ENCODE measurements at regions not wholly inside any gene's neighbourhood (a gene's known extent, or its start where the extent isn't known, plus 50 kb on each side); places are given as distances from the start of the nearest gene placed in this dataset.
A peak's percentile ranks its signal among the peaks of the same experiment; 100 is the strongest.
"Not testable (repeated sequence)": the region's sequence is repeated elsewhere in the genome, so short reads cannot be mapped to it uniquely, and the experiment has no call there.

DNA sequence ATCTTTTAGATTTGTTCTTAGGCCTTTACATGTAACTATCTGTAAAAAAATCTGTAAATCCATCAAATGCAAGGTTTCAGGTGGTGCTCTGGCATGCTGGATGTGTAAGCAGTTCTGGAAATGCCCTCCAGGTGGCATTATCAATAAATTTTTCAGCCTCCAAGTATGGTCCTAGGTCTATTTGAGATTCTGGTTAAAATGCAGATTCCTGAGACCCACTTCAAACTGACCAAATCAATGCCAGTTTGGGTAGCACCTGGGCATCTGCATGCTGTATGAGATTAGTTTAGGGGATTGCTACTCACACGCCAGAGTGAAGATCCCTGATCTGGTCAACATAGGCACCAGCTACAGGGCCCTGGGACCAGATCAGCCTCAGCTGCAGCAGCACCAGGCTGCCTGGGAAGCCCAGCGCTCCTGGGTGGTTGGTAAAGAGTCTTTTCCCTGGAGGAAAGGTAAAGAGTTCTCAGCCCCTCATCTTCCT, 507.3 kb upstream of the CITED2 start:
- no peak for DNase-seq

GRCh38 chr6:139881236-139881635, 506.8 kb upstream of the CITED2 start:
- no peak for DNase-seq

DNA sequence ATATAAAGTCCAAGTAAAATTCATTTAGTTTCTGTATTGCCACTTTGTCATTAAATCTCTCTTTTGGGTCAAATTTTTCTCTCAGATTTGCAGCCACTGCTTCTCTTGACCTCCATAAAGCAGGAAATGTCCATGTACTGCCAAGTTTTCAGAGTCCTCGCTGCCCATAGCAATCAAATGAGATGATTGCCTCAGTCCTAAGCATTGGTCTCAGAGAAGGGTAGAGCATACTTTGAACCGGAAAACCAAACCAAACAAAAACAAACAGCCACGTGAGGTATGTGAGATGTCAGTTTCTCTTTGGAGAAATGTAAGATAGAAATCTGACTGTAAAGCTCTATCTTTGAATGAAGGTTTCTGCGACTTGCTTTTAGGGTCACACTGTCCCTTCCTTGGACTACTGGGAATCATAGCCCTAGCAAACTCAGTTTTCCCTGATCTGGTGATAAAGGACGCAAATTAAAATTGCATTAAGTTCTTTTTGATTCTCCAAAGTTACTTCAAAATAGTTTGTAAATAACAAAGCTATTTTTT, 505.4 kb upstream of the CITED2 start:
- no peak for DNase-seq

DNA sequence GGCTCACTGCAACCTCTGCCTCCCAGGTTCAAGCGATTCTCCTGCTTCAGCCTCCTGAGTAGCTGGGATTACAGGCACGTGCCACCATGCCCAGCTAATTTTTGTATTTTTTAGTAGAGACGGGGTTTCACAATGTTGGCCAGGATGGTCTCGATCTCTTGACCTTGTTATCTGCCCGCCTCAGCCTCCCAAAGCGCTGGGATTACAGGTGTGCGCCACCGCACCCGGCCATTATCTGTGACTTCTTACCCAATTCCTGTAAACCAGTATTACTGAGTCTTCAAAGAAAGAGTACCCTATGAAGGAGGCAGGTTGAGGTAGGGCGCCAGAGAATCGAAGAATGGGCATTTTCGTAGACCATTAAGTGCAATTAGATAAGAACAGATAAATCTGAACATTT, 504.8 kb upstream of the CITED2 start:
- not testable (repeated sequence) for DNase-seq

- DNase-seq: no peak
These were observed 503.5 kb upstream of the CITED2 start for GRCh38 chr6:139877828-139878405.

- no peak for DNase-seq
These were observed 498.2 kb upstream of the CITED2 start for GRCh38 chr6:139872665-139873064.

DNA sequence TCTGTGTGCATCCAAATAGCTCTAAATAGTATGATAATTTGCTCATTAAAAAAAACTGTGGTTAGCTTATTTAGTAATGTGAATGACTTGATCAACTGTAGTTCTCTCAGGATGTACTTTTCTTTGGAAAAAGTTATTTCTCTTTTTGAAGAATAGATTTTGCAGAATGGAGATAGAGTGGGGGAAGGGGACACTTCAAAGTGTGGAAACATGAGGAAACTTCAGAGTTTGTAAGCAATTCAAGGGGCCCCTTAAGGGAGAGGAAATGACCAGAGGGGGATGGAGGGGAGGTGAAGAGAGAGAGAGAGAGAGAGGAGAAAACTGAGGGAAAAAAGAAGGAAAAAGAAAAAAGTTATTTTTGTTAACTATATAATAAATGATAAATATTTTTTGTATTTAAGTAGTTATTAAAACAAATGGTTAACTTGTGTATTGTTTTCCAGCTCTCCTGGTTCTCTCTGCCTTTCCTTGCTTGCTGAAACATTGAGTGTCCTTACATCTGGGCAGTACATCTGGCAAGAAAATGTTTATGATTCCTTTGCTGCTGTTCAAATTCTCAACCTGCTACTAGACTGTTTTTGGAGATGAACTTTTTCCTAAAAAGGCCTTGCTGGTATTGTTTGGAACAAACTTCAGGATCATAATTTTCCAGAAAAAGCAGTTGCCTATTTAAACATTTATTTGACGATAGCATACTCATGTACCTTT, 497.5 kb upstream of the CITED2 start:
- no peak for DNase-seq

DNA sequence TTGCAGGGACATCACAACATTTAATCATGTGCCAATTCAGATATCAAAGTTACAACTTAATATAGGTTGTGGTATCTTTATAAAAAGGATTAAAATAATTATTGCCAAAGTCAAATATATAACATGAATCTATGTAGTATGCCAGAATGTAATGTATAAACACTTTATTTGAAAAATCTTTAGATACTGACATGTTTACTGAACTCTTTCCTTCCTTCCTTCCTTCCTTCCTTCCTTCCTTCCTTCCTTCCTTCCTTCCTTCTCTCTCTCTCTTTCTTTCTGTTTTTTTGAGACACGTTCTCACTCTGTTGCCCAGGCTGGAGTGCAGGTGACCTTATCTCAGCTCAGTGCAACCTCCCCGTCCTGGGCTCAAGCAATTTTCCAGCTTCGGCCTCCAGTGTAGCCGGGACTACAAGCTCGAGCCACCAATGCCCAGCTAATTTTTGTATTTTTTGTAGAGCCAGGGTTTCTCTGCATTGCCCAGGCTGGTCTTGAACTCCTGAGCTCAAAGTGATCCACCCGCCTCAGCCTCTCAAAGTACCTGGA, 496.8 kb upstream of the CITED2 start:
- no peak for DNase-seq

- no peak for DNase-seq
These were observed 494.1 kb upstream of the CITED2 start for GRCh38 chr6:139868576-139868975.

DNA sequence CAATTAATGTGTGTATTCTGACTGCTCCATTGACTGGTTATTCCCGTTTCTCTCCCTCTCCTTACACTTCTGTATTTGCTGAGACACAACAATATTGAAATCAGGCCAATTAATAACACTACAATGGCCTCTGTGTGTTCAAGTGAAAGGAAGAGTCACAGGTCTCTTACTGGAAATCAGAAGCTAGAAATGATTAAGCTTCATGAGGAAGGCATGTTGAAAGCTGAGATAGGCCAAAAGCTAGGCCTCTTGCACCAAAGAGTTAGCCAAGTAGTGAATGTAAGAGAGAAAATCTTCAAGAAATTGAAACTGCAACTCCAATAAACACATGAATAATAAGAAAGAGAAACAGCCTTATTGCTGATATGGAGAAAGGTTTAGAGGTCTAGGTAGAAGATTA, 489.5 kb upstream of the CITED2 start:
- DNase-seq: no peak

DNA sequence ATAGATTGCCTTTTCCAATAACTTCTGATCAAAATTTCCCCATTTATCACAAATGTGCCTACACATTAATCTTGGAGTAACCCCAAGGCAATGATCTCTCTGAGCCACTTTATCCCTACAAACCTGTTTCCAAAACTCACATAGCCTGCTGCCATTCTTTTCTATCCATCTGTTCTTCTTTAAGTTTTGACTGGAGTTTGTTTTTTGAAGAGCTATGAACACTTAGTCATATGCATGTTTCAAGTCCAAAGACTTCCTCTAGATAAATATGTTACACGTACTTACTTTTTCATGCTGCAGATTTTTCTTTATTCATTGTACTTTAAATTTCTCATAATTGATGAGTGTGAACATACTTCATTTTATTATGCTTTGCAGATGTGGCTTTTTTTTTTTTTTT, 488.9 kb upstream of the CITED2 start:
- no peak for DNase-seq

DNA sequence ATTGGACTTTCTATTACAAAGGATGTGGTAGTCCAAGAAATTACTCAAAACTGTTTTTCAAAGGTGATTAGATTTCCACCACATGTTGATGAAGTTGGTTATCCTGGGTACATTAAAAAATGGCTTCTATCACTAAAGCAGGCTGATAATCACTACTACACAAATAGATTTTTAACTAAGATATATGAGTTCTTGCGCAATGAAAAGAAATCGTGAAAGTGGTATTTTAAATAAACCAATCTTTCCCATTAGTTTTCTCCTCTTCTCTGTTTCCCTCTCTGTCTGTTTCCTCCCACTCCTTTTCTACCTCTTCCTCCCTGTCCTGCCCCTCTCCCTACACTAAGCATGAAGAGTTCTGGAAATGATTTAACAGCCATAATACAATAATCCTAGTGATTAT, 487.9 kb upstream of the CITED2 start:
- DNase-seq: no peak

DNA sequence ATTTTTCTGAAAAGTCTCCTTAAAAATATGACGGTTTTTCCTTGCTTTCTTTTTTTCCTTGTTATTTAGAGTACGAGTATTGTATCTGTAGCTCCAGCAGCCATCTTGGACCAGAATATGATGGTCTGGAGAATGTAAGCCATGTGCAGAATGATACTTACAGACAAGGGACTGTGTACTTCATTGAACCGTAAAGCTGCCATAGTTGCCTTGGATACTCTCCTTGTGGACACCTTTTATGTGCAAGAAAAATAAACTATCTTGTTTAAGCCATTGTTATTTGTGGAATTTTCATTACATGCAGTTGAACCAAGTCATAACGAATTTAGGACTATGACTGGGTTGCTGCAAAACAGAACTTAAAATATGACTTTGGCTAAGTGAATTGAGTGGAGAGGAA, 485.8 kb upstream of the CITED2 start:
- DNase-seq: no peak

- DNase-seq: no peak
These were observed 484.0 kb upstream of the CITED2 start for GRCh38 chr6:139858429-139858828.

DNA sequence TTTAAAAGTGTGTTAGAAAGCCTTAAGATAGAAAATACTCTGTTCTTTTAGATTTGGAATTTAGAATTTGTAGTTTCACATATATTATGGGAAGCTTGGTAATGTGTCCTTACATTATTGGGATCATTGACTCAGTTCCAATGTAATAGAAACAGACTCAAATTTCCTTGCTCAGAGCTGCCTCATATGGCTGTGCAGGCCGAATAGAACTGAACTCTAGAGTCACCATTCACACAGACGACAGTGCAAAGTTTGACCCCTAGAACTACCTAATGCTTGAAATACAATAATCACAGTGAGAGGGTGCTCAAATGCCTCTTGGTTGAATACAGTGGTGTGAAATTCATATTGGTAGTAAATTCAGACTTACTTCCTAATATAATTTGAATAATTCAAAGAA, 482.7 kb upstream of the CITED2 start:
- no peak for DNase-seq

DNA sequence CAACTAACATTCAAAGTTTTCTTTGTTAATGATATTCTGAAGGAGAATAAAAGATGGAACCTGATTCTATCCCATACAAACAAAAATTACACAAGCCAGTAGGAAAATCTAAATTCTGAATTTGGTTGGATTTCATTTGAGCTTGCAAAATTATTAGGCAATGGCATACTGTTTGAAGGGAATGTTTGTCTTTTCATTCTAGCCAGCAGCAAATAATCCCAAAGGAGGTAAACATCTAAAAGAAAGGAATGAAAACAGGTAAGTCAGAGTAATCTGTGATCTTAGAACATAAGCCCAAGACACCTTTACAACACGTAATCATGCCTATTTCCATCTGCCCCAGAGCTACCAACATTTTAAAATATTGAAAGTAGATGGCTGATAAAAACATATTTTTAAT, 482.1 kb upstream of the CITED2 start:
- DNase-seq: no peak

- peak; percentile 7 for DNase-seq
These were observed 481.3 kb upstream of the CITED2 start for GRCh38 chr6:139855671-139856311.

GRCh38 chr6:139853302-139853992, 479.0 kb upstream of the CITED2 start:
- no peak for DNase-seq

DNA sequence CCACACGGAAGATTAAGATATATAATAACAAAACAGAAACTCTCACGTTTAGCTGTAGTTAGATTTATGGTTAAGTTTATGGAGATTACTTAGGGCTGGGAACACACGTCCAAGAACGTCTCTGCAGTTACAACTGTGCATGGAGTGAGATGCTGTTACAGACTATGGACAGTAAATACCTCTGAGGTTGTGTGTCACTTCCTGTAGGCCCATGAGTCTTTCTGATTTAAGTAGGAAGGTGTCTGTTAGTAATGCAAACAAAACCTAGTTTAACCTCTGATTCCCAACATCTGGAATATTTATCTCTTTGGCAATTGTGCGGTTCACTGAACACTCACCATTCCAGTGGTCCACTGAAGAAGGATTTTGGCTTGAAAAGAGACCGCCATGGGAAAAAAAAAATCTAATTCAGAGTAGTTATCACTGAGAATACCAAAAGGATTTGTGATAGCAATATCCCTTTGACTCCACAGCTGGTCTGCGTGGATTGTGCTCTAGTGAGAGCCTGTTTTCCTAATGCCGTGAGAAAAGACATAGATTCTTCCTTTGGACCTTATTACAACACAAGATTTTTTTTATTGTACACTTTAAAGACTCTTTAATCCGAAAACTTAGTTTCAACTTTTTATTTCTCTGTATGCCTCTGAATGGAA, 478.2 kb upstream of the CITED2 start:
- no peak for DNase-seq

DNA sequence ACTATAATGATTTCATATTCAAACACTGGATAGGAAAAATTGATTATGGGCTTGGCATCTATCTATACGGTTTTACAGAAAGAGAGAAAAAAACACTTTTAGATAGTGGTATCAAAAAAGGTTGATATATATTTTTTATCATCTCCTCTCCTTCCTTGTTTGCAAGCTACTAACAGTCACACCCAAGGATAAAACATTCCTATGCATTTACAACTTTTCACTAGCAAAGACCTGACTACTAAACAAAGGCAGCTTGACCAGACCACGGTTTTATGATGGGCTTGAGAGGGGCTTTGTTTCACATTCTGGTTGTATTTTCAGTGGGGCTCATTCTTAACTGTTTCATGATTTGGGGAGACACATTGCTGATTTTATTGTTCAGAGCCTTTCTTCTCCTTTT, 477.6 kb upstream of the CITED2 start:
- DNase-seq: no peak

DNA sequence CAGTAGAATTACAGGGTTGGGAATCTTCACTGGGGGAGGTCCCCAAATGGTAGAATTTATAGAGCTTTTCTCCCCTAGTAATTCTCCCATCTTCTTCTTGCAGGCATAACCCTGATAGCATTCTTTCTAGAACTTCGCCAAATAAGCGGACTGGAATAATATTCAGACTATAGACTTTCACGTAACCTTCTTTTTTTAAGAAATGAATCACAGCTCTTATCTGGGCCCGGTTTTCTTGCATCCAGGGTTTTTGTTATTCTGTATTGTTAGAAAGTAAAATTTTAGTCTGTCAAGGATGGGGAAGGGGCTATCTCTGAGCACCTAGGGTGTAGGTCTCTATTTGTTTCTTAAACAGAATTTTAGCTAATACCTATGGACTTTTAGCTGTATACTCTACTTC, 476.8 kb upstream of the CITED2 start:
- DNase-seq: no peak

GRCh38 chr6:139850512-139850911, 476.1 kb upstream of the CITED2 start:
- DNase-seq: no peak

- DNase-seq: no peak
These were observed 473.0 kb upstream of the CITED2 start for GRCh38 chr6:139847457-139847813.

Data from DMS79 (cell line).